MCF 10A (cell line): ENCODE measurements at regions not wholly inside any gene's neighbourhood (a gene's known extent, or its start where the extent isn't known, plus 50 kb on each side); places are given as distances from the start of the nearest gene placed in this dataset.

Experiments used
- BruUV-seq: library from RNA; stranded (reverse); fragments of 400-500 nt; replicated peaks from 2 replicates; lab custom pipeline; 2021; lab: Mats Ljungman, UMichigan
- CTCF ChIA-PET: fragments of 300-600 bp; sonication (Branson Sonifier 250); formaldehyde crosslinking; extraction: SDS; loops from one replicate; lab custom pipeline; 2021; ENCODE audit warnings: antibody characterized with exemption, inconsistent platforms; lab: Yijun Ruan, JAX
- POLR2A ChIA-PET: fragments of 300-600, 350-650 bp; sonication (Branson Sonifier 250); formaldehyde crosslinking; extraction: SDS; loops from one replicate; lab custom pipeline; 2020; ENCODE audit warnings: antibody characterized with exemption, inconsistent platforms; lab: Yijun Ruan, JAX
- DNase-seq: peaks from one replicate; pipeline ENCODE4 v3.0.0-alpha.2; 2018; ENCODE audit not compliant: unreplicated experiment
- H3K27ac Mint-ChIP-seq: one replicate; pipeline ENCODE4 v1.8.0; 2022; ENCODE audit warnings: mild to moderate bottlenecking, low read depth, mixed read lengths; ENCODE audit not compliant: unreplicated experiment
- H3K27me3 Mint-ChIP-seq: one replicate; pipeline ENCODE4 v1.8.0; 2022; ENCODE audit warnings: mixed read lengths; ENCODE audit not compliant: insufficient read depth, unreplicated experiment
- H3K36me3 Mint-ChIP-seq: one replicate; pipeline ENCODE4 v1.8.0; 2022; ENCODE audit warnings: mild to moderate bottlenecking, moderate library complexity, mixed read lengths; ENCODE audit not compliant: insufficient read depth, unreplicated experiment
- H3K4me1 Mint-ChIP-seq: one replicate; pipeline ENCODE4 v1.8.0; 2022; ENCODE audit warnings: mixed read lengths; ENCODE audit not compliant: insufficient read depth, unreplicated experiment
- H3K4me3 Mint-ChIP-seq: one replicate; pipeline ENCODE4 v1.8.0; 2022; ENCODE audit warnings: mild to moderate bottlenecking, moderate library complexity, mixed read lengths; ENCODE audit not compliant: unreplicated experiment
- H3K9me3 Mint-ChIP-seq: one replicate; pipeline ENCODE4 v1.8.0; 2022; ENCODE audit warnings: mixed read lengths; ENCODE audit not compliant: unreplicated experiment
- CTCF ChIP-seq: fragments of 200-600 bp; IDR thresholded peaks from one replicate; pipeline ENCODE4 v1.8.0; 2022; ENCODE audit warnings: antibody characterized with exemption, mild to moderate bottlenecking; ENCODE audit not compliant: unreplicated experiment
- intact Hi-C: fragments of 100-400 bp; cut with micrococcal nuclease; formaldehyde crosslinking; loops from 2 replicates; pipeline ENCODE4 v1.14.1; 2022

- ChIA-PET POLR2A (no interaction called here), CTCF (no interaction called here)
- Mint-ChIP-seq H3K27me3 (no peaks in the 10 kb centered on the region), H3K36me3 (no peaks in the 10 kb centered on the region), H3K4me3 (no peak overlapping the region), H3K9me3 (no peaks in the 10 kb centered on the region), H3K4me1 (no peaks in the 10 kb centered on the region), H3K27ac (no peak overlapping the region)
- no TSS peak for BruUV-seq
- intact Hi-C loops: no loop called here
- TF ChIP-seq CTCF: no peak
- no peak for DNase-seq
These were observed 390.4 kb downstream of the SUCLA2 start for GRCh38 chr13:47610687-47611086.

GRCh38 chr13:47603365-47603764 lies 397.7 kb downstream of the SUCLA2 start:
- intact Hi-C loops: no loop called here
- H3K27ac Mint-ChIP-seq: no peak overlapping the region
- POLR2A ChIA-PET: no interaction called here

GRCh38 chr13:47598340-47598911 lies 402.6 kb downstream of the SUCLA2 start:
- Mint-ChIP-seq H3K27me3 (no peaks in the 10 kb centered on the region), H3K36me3 (no peaks in the 10 kb centered on the region), H3K9me3 (no peaks in the 10 kb centered on the region), H3K27ac (no peak overlapping the region), H3K4me1 (no peaks in the 10 kb centered on the region), H3K4me3 (no peak overlapping the region)
- intact Hi-C loops: loop anchor here (1.0 to 10.0 kb wide), 5 partner anchors 174 to 767 kb away; no protein-coding TSS in a partner anchor
- CTCF ChIA-PET: interaction anchor here (0.7 to 2.5 kb wide), 9 partner anchors 75 to 624 kb away, joined by 3 to 14 read pairs (median 4); no protein-coding TSS in a partner anchor
- no TSS peak for BruUV-seq
- peak; percentile 19 for DNase-seq
- POLR2A ChIA-PET: interaction anchor here (0.6 to 1.3 kb wide), 5 partner anchors 119 to 594 kb away, joined by 3 to 5 read pairs (median 4); no protein-coding TSS in a partner anchor
- TF ChIP-seq CTCF: peak; percentile 32

More at GRCh38 chr13:47603365-47603764, 397.7 kb downstream of the SUCLA2 start:
- no peak for DNase-seq
- CTCF ChIA-PET: interaction anchor here (1.0 kb wide), 1 partner anchor 709 kb away, joined by 3 read pairs; no protein-coding TSS in a partner anchor
- Mint-ChIP-seq H3K4me3 (no peak overlapping the region), H3K4me1 (no peaks in the 10 kb centered on the region), H3K36me3 (no peaks in the 10 kb centered on the region), H3K9me3 (no peaks in the 10 kb centered on the region), H3K27me3 (no peaks in the 10 kb centered on the region)
- no peak for TF ChIP-seq CTCF
- BruUV-seq: no TSS peak

- Mint-ChIP-seq H3K9me3 (no peaks in the 10 kb centered on the region), H3K27ac (no peak overlapping the region), H3K27me3 (no peaks in the 10 kb centered on the region), H3K4me1 (no peaks in the 10 kb centered on the region), H3K4me3 (no peak overlapping the region), H3K36me3 (no peaks in the 10 kb centered on the region)
- ChIA-PET POLR2A (interaction anchor here (0.5 kb wide), 1 partner anchor 620 kb away, joined by 3 read pairs; no protein-coding TSS in a partner anchor), CTCF (interaction anchor here (0.8 to 1.4 kb wide), 5 partner anchors 96 to 633 kb away, joined by 3 to 5 read pairs (median 3); no protein-coding TSS in a partner anchor)
- no peak for DNase-seq
- intact Hi-C loops: loop anchor here (10.0 kb wide), 1 partner anchor 170 kb away; no protein-coding TSS in a partner anchor
- BruUV-seq: no TSS peak
- TF ChIP-seq CTCF: no peak
These were observed 406.2 kb downstream of the SUCLA2 start for GRCh38 chr13:47594833-47595232.
